COLO829 (cell line): ENCODE measurements at regions not wholly inside any gene's neighbourhood (a gene's known extent, or its start where the extent isn't known, plus 50 kb on each side); places are given as distances from the start of the nearest gene placed in this dataset.
"Not testable (repeated sequence)": the region's sequence is repeated elsewhere in the genome, so short reads cannot be mapped to it uniquely, and the experiment has no call there.

ENCODE experiments used
- DNase-seq: peaks from one replicate; pipeline ENCODE4 v3.0.0; 2012; ENCODE audit warnings: low spot score

DNA sequence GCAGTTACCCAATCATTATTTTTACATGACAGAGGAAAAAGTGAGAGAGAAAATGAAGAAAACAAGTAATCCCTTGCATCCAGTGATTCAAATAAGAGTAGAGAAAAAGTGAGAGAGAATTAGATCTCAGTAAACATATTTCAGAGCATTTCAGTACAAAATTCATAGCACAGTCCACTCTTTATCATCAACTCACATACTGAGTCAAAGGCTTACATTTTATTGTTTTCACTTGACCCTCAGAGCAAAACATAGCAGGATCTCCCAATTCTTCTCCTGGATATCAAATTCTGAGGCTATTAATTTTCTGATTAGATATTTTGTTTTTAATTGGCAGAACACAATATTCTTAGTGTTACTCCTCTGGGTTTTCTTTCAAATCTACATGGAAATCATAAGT, 1568.3 kb upstream of the PRR20A start:
- no peak for DNase-seq

DNA sequence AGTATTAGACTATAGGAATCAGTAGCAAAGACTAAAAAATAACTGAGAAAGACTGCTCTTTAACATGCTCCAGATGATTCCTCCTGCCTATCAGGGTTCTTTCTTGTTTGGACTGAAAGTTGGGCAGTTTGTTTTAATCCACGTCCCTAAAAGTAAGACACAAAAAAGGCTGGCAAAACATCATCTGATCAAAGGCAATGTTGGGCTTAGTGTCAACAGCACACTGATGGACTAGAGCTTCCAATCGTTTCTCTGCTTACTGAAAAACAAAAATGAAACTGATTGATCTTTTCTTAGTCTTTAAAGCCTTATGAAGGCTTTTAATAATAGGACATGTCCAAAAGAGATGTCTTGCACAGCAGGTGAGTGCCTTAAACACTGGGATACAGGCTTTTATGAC, 1567.9 kb upstream of the PRR20A start:
- DNase-seq: no peak

DNA sequence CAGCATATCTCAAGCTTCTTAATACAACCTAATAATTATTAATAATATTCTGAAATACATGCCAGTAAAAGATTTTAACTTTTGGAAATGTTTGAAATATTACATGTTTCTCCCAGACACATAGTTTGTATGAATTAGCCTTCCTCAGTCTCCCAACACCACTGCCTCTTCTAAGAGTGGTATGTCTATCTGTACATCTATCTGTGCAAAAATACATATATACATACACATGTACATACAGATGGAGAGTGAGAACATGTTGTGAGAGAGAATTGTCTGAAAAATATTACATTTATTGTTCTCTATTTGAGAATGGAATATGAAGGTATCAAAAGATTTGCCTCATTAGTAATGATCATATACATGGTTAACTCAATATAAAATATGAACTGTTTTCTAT, 1567.2 kb upstream of the PRR20A start:
- DNase-seq: no peak

DNA sequence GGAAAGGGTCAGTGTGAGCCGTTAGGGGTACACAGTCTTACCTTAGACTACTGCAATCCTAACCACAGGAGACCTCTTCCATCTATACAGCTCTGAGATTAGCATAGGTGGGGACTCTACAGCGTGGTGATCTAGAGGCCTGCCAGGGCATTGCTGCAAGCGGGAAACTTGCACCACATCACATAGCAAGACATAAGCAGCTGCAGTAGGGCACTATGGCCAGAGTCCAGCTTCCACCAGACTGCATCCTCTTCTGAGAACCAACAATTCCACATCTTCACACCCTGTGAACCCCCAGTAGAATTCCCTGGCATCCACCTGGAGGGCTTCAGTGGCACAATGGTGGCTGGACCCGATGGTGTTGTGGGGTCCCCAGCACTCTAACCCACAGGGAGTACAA, 1564.3 kb upstream of the PRR20A start:
- DNase-seq: no peak

DNA sequence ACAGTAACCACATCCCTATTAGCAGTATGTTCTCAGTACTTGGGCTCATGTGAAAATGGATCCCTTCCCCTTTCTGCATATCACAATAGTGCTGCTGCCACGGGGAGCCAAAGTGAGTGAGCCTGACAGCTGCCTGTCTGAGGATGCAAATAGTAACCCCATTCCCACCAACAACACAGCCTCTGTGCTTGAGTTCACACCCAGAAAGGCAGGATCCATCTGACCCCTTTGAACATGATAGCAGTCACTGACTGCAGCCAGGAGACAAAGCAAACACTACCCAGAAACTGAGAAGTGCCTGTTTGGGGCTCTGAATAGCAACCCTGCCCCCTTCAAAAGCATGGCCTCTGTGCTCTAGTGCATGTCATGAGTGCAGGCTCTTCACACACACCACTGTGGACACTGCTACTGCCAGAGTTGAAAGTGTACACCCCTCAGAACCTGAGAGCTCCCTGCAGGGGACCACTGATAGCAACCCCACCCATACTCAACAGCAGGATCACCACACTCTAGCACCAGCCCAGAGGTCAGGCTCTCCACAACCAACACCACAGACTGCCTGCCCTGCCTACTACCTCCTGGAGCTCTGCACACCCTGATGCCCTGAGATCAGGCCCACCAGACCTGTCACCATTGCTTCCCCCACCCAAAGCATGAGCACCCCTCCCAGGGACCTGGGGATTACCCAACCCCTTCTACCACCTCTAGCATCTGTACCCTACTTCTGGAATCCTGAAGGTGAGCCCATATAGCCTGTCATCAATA, 1563.5 kb upstream of the PRR20A start:
- no peak for DNase-seq

DNA sequence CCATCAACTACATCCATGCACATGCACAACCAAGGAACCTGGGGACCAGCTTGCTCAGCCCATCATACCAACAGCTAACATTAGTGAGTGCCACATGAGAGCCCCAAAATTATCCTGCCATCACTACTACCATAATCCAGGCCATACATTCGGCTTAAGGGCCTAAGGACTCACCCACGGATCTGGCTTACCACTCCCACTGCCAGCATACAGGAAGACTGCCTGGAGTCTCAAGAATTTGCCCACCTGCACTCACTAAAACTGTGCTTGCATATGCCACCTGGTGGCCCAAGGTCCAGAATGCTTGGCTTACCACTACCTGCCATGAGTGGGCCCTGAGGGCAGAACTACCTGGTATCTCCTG, 1562.9 kb upstream of the PRR20A start:
- DNase-seq: no peak

DNA sequence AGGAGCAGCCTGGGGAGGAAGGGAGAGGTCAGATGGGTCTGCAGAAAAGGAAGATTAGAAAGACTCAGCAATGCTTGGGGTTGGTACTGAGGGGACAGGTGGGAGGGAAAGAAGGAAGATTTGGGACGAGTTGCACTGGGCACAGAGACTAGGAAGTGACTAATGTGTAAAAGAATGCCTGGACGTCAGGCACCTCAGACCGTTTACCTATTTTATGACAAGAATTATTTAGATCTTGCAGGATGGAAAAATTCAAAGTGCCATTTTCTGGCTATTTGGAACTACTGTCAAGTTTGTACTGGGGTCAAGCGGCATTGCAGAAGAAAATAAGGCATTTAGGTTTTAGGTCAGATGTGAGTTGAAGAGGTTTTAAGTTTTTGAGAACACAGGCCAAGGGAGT, 1558.4 kb upstream of the PRR20A start:
- DNase-seq: not testable (repeated sequence)

DNA sequence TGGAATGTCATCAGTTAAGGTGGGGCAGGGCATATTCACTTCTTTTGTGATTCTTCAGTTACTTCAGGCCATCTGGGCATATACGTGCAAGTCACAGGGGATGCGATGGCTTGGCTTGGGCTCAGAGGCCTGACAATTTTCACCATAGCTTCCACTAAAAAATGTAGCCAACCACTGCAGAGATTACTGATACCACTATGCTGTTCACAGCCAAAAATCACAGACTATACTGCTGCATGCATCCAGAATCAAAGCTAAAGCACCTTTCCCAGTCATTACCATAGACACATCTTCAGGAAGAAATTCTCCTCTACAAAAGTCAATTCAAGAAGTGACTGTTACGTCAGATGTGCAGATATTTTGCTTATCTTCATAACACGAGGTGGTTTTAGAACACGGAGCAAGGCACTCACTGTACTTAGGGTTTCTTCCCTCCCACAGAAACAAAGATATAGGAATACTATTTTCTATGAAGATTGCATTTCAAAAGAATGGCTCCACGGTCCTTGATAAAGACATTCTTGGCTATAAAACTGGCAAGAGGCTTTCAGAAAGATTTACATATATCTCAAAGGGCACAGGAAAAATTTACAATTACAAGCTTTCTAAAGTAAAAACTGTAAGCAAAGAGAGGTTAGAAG, 1556.6 kb upstream of the PRR20A start:
- no peak for DNase-seq

DNA sequence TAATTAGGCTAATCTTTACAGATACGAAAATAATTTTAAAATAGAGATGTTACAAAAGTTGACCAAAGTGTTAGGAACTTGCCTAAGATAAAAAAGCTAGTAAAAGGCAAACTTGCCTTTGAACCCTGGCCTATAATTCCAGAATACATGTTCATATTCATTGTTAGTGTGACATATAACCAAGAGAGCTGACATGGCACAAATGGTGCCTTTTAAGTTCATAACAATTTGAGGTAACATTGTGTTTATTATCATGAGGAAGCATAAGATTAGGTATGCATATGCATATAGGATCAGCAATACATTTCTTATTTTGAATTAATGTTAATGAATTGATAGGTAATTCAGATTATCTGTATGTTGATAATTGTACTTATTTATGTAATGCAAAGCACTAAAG, 1537.9 kb upstream of the PRR20A start:
- no peak for DNase-seq

DNA sequence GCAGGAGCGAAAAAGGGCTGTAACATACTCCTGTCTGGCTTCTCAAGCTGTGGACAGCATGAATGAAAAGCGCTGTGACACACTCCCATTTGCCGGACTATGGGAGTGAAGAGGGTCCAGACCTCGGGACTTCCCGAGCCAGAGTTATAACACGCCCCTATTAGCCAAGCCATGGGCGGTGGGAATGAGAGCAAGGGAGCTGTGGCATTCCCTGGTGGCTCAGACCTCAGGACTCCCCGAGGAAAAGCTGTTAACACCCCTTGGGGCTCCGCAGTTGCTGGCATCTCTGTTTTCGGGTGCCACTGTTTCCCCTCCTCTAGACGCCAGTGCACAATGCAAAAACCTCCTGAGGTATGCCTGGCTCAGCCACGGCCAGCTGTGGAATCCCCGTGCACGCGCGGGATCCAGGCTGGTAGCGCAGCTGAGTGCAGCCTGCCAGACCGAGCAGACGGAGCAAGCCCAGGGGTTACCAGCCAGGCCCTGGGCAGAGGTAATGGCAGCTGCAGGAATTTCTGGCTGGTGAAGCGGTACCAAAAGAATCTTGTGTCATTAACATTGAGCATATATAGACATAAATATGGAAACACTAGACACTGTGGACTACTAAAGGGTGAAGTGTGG, 1534.6 kb upstream of the PRR20A start:
- DNase-seq: no peak

DNA sequence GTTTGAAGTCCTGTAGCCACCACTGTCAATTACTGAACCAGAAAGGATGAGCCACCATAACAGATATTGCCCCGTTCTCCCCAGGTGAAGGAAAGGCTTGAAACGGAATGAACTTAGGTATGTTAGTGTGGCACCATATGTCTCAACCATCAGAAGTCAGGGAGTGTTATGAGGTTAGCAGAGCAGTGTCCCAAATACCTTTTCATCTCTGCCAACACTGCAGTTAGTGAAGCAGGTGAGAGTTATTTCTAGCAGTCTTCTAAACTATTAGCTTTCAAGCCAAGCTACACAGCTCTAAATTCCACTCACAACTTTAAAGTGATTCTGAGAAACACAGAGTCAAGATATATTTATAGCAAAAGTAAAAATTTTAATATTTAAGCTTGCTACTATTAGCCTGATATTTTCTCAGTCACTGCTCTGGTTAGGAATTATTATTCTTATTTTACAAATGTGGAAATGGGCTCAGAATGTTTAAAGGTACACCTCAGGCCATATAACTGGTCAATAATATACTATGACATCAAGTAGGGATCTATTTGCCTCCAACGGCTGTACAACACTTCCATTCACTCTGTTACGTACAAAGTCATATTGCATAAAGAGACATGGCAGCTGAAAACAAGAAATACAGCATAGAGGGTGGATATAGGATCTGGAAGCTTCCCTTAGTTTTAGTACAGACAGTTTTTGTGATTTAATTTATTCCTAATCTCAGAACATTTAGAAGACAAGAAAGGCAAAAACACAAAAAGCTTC, 1527.1 kb upstream of the PRR20A start:
- DNase-seq: no peak

DNA sequence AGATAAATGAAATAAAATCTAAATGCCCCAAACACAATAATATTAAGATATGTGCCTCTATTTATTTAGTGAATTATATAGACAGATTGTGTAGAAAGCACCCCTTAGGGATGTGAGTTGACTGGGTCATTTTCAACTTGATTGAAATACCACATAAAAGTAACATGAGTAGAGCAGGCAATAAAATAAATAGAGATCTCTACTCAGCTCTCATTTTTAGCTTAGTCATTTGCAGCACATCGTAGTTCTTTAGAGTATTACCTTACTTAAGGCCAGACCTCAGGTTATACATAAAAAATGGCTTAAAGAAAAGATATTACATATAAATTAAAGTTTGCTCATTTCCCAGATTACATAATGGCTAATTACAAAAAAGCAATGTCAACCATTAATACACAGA, 1525.6 kb upstream of the PRR20A start:
- DNase-seq: no peak

DNA sequence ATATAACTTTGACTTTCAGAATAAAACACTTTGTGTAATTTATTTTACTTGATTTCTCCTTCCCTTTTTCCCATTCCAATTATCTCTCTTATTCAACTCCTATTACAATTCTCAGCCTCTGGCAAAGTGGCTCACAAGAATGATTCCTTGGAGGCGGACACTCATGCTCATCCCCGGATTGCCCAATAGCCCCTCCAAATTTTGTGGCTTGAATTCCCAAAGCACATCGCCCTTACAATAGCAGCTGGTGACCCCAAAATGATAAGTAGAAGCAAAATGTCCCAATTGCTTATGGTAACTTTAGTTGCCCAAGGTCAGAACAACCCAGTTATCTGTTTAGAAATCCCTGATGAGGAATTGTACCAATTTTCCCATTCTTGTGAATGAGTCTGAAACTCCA, 1523.5 kb upstream of the PRR20A start:
- no peak for DNase-seq

DNA sequence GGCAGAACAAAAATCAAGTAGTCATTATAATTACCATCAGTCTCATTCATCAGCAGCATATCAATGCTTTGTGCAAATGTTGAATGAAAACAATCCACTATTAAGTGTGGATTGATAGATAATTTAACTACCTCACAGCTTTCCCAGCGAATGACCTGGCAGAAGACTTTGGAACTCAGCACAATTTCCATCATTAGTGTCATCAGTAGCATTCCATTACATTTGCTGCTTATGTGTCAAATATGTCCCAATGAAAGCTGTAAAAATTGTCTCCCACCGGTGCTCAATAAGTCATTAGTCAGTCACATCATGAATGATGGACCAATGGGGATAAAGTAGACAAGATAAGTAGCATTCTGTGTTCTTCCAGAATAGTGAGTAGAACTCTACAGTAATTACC, 1513.5 kb upstream of the PRR20A start:
- DNase-seq: no peak

DNA sequence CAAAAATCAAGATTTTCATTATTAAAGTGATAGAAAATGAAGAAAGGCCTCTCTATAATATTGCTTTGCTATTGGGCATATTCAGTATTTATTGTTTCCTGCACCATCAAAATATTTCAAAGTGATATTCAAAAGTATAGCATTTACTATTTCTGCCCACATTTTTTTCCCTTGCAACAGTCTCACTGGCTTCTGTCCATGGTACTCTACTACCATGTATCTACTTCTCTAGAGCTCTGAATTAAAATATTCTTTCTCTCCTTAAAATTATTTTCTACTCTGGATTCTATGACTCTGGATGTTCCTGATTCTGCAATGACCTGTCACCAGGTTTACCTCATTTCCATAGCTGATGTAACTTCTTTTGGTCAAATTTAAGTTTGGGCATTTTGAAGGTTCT, 1508.3 kb upstream of the PRR20A start:
- DNase-seq: no peak

DNA sequence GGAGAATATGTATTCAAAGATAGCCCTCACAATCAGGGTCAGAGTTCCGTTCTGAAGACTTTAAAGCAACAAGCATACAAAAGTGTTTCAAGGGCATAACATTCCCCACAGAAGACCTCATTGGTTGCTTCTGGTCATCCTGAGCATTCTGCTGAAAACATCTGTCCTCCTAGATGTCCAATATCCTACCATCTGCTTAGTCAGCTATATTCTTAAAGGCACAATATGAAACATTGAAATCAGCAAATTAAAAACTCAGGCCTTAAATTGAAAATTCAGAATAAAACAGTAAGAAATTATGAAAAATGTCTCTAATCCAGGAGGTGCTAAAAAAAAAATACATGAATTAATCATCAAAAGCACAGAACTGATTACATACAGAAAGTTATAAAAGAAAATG, 1491.2 kb upstream of the PRR20A start:
- no peak for DNase-seq

DNA sequence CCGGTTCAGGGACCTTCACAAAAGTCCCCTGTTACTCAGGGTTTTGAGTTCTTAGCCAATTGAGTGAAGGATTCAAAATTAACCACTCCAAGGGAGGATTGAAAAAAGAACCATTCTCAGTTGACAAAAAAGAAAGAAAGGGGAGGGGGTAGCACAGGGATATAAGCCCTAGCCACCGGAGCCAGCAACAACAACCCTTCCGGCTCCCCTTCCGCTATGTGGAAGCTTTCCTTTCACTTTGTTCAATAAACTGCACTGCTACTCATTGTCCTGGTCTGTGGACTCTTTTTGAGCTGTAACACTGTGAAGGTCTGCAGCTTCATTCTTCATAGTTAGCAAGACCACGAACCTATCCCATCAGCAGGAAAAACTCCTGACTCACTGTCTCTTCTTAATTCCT, 1488.1 kb upstream of the PRR20A start:
- DNase-seq: no peak

DNA sequence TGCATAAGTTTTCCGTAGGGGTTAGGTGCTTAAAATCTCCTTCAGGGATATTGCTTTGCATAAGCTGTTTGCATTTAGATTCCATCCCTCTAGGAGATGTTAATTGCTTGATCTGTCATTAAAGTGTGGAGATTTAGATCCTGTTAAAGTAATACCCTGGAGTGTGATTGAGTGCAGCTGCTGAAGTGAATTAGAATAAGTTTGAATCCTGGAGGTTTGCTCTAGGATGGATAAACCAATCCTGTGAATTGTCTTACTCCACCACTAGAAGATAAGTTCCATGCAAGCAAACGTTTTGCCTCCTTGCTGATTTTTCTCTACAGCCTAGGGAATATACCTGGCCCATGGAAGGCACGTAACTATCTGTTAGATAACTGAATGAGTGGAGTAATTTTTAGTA, 1487.2 kb upstream of the PRR20A start:
- no peak for DNase-seq

DNA sequence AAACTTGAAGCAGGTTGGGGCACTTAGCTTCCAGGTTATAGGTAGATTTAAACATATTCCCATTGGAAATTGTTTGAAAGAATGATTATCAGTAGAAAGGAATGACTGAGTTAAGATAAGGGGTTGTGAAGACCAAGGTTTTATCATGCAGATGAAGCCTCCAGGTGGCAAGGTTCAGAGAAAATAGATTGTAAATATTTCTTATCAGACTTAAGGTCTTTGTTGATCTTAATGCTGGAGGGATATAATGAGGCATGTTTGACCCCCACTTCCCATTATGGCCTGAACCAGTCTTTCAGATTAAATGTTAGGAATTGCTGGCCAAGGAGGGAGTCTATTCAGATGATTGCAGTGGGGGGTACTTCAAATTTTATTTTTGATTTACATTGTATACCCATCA, 1486.5 kb upstream of the PRR20A start:
- no peak for DNase-seq

DNA sequence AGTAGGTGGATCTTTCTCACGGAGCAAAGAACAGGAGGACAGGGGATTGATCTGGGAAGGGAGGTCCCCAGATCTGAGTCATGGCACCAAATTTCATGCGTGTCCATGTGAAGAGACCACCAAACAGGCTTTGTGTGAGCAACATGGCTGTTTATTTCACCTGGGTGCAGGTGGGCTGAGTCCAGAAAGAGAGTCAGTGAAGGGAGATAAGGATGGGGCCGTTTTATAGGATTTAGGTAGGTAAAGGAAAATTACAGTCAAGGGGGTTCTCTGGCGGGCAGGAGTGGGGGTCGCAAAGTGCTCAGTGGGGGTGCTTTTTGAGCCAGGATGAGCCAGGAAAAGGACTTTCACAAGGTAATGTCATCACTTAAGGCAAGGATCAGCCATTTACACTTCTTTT, 1480.5 kb upstream of the PRR20A start:
- DNase-seq: not testable (repeated sequence)

DNA sequence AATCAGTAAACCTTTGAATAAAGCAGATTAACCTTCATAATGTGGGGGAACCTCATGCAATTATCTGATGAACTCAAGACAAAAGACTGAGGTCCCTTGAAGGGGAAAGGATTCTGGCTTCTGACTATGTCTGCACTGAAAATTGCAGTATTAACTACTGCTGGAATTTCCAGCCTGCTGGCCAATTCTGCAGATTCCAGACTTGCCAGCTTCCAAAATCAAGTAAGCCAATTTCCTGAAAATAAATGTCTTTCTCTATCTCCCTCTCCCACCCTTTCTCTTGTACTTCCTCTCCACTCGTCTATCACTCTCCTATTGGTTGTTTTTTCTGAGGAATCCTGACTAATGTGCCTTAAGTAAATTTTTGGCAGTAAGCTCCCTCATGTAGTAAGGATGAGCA, 1479.9 kb upstream of the PRR20A start:
- no peak for DNase-seq

DNA sequence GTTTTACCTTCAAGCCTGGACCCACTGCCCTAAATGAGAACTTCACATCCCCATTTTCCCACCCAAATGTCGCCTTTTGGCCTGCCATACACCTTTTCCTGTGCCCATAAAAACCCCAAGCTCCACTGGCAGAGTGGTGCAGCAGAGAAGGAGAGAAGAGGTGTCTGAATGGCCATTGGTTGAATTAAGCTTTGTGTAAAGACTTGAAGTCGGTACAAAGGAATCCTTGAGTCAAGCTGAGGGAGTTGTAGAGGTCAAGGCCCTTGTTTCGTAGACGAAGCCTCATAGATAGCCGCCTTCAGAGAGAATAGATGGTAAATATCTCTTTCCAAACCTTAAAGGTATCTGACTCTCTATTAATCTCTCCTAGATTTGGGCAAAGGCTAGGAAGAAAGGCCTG, 1479.2 kb upstream of the PRR20A start:
- no peak for DNase-seq

DNA sequence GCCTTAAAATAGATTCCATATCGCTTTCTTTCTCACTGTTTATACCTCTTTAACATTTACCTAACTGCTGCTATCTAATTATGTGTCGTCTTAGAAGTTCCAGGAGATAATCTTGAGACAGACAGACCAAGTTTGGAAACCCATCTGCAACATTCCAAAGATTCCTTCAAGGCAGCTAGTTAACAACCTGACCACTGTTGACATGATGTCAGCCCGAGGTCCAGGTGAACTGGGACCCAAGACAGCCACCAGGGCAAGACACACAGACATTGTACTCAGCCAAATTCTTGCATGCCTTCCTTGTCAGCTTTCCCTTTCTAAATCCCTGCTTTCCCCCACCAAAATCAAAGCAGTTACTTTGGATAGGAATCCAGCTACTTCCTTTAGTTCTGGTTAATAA, 1476.5 kb upstream of the PRR20A start:
- DNase-seq: no peak
